ENCODE measurements at regions not wholly inside any gene's neighbourhood (a gene's known extent, or its start where the extent isn't known, plus 50 kb on each side); places are given as distances from the start of the nearest gene placed in this dataset.

DNA sequence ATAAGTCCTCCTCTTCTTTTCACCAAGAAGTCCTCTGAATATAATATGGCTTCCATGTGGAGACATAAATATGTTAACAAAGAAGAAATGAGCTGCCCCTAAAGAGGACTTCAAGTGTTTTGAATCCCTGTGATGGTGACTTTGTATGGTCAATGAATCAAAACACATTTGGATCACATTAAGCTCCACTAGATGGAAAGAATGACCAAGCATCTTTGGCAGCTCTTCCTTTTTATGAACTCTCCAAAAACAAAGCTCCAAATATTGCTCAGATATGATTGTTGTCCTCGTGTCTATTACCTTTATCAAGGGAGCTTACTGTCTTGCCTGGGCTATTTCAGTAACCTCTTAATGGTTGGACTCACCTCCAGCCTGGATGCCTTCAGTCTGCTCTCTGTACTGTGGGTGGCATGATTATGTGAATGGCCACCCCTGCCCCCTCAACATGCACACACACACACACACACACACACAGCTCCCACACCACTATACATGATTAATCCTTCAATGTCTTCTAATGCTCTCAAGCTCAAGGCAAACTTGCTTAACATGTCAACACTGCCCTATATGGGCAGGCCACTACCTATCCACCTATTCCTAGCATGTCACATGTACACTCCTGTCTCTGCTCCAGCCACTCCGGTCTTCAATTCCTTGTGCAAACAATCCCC, 346.6 kb upstream of the SALL1 start:
- Histone ChIP-seq H3K27me3 (ENCODE audit: control insufficient read depth in 1 of 2, insufficient read depth in 2 of 2, low read length in 2 of 2) (no peaks in the 10 kb centered on the region), H3K4me1 (ENCODE audit: insufficient read depth, low read length) (no peaks in the 10 kb centered on the region), H3K9me3 (ENCODE audit: control insufficient read depth in 1 of 2, insufficient read depth in 1 of 2, low read length in 2 of 2) (peaks cover 0 to 3% of the 10 kb centered on the region in 2 experiments), H3K27ac (ENCODE audit: low read depth in 1 of 2, low read length in 2 of 2) (no peak overlapping the region), H3K4me3 (ENCODE audit: low read length) (no peak overlapping the region), H3K36me3 (ENCODE audit: insufficient read depth, low read length) (no peaks in the 10 kb centered on the region)
- intact Hi-C loops (cut with DNase I, micrococcal nuclease): no loop called here
- Mint-ChIP-seq H3K4me3 (no peak overlapping the region), H3K27ac (no peak overlapping the region), H3K9me3 (peaks cover 21% of the 10 kb centered on the region), H3K4me1 (ENCODE audit: low read depth) (no peaks in the 10 kb centered on the region), H3K27me3 (no peaks in the 10 kb centered on the region), H3K36me3 (ENCODE audit: low read depth) (no peaks in the 10 kb centered on the region)
- ATAC-seq (ENCODE audit: poor library complexity): no peak
- ChIA-PET POLR2A (no interaction called here), CTCF (no interaction called here)
- TF ChIP-seq, protein P1, sequence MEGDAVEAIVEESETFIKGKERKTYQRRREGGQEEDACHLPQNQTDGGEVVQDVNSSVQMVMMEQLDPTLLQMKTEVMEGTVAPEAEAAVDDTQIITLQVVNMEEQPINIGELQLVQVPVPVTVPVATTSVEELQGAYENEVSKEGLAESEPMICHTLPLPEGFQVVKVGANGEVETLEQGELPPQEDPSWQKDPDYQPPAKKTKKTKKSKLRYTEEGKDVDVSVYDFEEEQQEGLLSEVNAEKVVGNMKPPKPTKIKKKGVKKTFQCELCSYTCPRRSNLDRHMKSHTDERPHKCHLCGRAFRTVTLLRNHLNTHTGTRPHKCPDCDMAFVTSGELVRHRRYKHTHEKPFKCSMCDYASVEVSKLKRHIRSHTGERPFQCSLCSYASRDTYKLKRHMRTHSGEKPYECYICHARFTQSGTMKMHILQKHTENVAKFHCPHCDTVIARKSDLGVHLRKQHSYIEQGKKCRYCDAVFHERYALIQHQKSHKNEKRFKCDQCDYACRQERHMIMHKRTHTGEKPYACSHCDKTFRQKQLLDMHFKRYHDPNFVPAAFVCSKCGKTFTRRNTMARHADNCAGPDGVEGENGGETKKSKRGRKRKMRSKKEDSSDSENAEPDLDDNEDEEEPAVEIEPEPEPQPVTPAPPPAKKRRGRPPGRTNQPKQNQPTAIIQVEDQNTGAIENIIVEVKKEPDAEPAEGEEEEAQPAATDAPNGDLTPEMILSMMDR (IDR thresholded peaks at IDR 0.05): no peak
- no peak for DNase-seq

DNA sequence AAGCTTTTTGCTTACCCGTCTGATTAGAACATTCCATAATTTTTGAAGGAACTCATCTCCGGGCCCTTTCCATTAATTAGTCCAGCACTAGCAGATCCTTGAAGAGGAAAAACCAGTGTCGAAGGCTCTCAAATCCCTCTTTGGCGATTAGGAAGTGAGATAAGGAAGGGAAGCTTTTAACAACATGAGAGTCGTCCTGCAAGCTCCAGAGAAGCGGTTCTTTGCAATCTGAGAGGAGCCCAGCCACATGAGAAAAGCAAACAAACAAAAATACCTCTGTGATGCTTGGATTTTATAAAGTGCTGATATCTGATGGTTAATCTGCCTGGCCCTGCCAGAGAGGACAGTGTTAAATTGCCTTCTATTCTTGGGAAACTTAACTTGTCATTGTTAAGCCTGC, 339.8 kb upstream of the SALL1 start:
- Histone ChIP-seq H3K27ac (ENCODE audit: low read depth in 1 of 2, low read length in 2 of 2) (no peak overlapping the region), H3K9me3 (ENCODE audit: control insufficient read depth in 1 of 2, insufficient read depth in 1 of 2, low read length in 2 of 2) (peaks cover 0 to 12% of the 10 kb centered on the region in 2 experiments), H3K4me3 (ENCODE audit: low read length) (no peak overlapping the region), H3K27me3 (ENCODE audit: control insufficient read depth in 1 of 2, insufficient read depth in 2 of 2, low read length in 2 of 2) (no peaks in the 10 kb centered on the region), H3K4me1 (ENCODE audit: insufficient read depth, low read length) (no peaks in the 10 kb centered on the region), H3K36me3 (ENCODE audit: insufficient read depth, low read length) (no peaks in the 10 kb centered on the region)
- Mint-ChIP-seq H3K4me1 (ENCODE audit: low read depth) (no peaks in the 10 kb centered on the region), H3K27me3 (no peaks in the 10 kb centered on the region), H3K27ac (no peak overlapping the region), H3K4me3 (no peak overlapping the region), H3K36me3 (ENCODE audit: low read depth) (no peaks in the 10 kb centered on the region), H3K9me3 (peaks cover 12% of the 10 kb centered on the region)
- intact Hi-C loops (cut with DNase I, micrococcal nuclease): no loop called here
- ChIA-PET CTCF (no interaction called here), POLR2A (no interaction called here)
- TF ChIP-seq, protein P1 (IDR thresholded peaks at IDR 0.05): no peak
- DNase-seq (no peak), ATAC-seq (ENCODE audit: poor library complexity) (no peak)

DNA sequence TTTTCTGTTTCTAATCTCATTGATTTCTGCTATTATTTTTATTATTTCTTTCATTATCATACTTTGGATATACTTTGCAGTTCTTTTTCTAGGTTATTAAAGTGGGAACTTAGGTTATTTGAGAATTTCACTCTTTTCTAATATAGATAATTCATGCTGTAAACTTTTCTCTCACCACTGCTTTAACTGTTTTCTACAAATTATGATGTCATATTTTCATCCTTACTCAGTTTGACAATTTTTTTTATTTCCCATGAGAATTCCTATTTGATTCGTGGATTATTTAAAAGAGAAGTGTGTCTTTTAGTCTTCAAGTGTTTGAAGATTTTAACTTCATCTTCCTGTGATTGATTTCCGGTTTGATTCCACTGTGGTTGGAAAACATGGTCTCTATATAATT, 336.8 kb upstream of the SALL1 start:
- no peaks in the 10 kb centered on the region for H3K27me3 ChIP-seq (ENCODE audit: control insufficient read depth in 1 of 2, insufficient read depth in 2 of 2, low read length in 2 of 2)
- H3K4me1 ChIP-seq (ENCODE audit: insufficient read depth, low read length): no peaks in the 10 kb centered on the region
- no peaks in the 10 kb centered on the region for H3K4me1 Mint-ChIP-seq (ENCODE audit: low read depth)
- ChIA-PET CTCF (no interaction called here), POLR2A (no interaction called here)
- intact Hi-C loops (cut with DNase I, micrococcal nuclease): no loop called here
- DNase-seq (no peak), ATAC-seq (ENCODE audit: poor library complexity) (no peak)
- no peaks in the 10 kb centered on the region for H3K36me3 Mint-ChIP-seq (ENCODE audit: low read depth)
- TF ChIP-seq, protein P1 (IDR thresholded peaks at IDR 0.05): no peak
- H3K27me3 Mint-ChIP-seq: no peaks in the 10 kb centered on the region
- H3K9me3 ChIP-seq (ENCODE audit: control insufficient read depth in 1 of 2, insufficient read depth in 1 of 2, low read length in 2 of 2): peaks cover 0 to 9% of the 10 kb centered on the region in 2 experiments
- no peak overlapping the region for H3K4me3 Mint-ChIP-seq
- peaks cover 7% of the 10 kb centered on the region for H3K9me3 Mint-ChIP-seq
- no peaks in the 10 kb centered on the region for H3K36me3 ChIP-seq (ENCODE audit: insufficient read depth, low read length)
- H3K27ac Mint-ChIP-seq: no peak overlapping the region
- H3K27ac ChIP-seq (ENCODE audit: low read depth in 1 of 2, low read length in 2 of 2): no peak overlapping the region
- no peak overlapping the region for H3K4me3 ChIP-seq (ENCODE audit: low read length)
